SU-DHL-6 (cell line): ENCODE measurements at regions not wholly inside any gene's neighbourhood (a gene's known extent, or its start where the extent isn't known, plus 50 kb on each side); places are given as distances from the start of the nearest gene placed in this dataset.

Experiments used
- EZH2phosphoT487 ChIP-seq: fragments of 200-600 bp; sonication (generic), shearing (Covaris generic); conservative IDR thresholded peaks from 2 replicates; pipeline ENCODE4 v1.6.1; 2018; ENCODE audit warnings: mild to moderate bottlenecking, antibody characterized with exemption, low read length, moderate library complexity, mixed read lengths
- TF ChIP-seq, protein P1 (sequence below): fragments of 200-600 bp; sonication (generic); IDR thresholded peaks from one replicate; pipeline ENCODE4 v1.5.1; 2017; ENCODE audit warnings: antibody characterized with exemption, mild to moderate bottlenecking, low read length, moderate library complexity; ENCODE audit not compliant: insufficient read depth, poor library complexity, severe bottlenecking

DNA sequence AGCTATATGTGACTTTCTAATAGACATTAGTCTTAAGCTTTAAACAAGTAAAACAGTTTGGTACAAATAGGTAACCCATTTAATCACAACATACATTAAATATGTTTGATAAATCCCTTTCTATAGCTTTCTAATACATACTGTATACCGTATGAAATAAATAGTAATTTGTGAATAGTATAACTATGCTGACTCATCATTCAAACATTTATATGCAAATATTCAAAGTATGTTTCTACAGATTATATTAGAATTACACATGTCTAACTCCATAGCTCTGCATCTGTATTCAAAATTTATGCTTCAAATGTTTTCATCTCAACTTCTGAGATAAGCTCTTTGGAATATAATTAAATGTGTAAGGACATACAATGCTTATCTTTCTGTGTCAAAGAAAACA is 142.7 kb upstream of the ZNF804A start:
- TF ChIP-seq, protein P1, sequence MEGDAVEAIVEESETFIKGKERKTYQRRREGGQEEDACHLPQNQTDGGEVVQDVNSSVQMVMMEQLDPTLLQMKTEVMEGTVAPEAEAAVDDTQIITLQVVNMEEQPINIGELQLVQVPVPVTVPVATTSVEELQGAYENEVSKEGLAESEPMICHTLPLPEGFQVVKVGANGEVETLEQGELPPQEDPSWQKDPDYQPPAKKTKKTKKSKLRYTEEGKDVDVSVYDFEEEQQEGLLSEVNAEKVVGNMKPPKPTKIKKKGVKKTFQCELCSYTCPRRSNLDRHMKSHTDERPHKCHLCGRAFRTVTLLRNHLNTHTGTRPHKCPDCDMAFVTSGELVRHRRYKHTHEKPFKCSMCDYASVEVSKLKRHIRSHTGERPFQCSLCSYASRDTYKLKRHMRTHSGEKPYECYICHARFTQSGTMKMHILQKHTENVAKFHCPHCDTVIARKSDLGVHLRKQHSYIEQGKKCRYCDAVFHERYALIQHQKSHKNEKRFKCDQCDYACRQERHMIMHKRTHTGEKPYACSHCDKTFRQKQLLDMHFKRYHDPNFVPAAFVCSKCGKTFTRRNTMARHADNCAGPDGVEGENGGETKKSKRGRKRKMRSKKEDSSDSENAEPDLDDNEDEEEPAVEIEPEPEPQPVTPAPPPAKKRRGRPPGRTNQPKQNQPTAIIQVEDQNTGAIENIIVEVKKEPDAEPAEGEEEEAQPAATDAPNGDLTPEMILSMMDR = no peak
- no peak for TF ChIP-seq EZH2phosphoT487
